ENCODE measurements at regions not wholly inside any gene's neighbourhood (a gene's known extent, or its start where the extent isn't known, plus 50 kb on each side); places are given as distances from the start of the nearest gene placed in this dataset.

GRCh38 chr13:30026909-30027308 lies 176.5 kb upstream of the UBL3 start:
- no peak for DNase-seq (ENCODE audit: low read depth)
- TF ChIP-seq, protein P1, sequence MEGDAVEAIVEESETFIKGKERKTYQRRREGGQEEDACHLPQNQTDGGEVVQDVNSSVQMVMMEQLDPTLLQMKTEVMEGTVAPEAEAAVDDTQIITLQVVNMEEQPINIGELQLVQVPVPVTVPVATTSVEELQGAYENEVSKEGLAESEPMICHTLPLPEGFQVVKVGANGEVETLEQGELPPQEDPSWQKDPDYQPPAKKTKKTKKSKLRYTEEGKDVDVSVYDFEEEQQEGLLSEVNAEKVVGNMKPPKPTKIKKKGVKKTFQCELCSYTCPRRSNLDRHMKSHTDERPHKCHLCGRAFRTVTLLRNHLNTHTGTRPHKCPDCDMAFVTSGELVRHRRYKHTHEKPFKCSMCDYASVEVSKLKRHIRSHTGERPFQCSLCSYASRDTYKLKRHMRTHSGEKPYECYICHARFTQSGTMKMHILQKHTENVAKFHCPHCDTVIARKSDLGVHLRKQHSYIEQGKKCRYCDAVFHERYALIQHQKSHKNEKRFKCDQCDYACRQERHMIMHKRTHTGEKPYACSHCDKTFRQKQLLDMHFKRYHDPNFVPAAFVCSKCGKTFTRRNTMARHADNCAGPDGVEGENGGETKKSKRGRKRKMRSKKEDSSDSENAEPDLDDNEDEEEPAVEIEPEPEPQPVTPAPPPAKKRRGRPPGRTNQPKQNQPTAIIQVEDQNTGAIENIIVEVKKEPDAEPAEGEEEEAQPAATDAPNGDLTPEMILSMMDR (conservative IDR thresholded peaks at IDR 0.05; ENCODE audit: control insufficient read depth, insufficient read depth, low read depth, low read length), result no peak
- no peak overlapping the region for H3K4me3 ChIP-seq (ENCODE audit: control insufficient read depth, low read depth, low read length)

GRCh38 chr13:30026093-30026492 lies 175.7 kb upstream of the UBL3 start:
- no peak overlapping the region for H3K4me3 ChIP-seq (ENCODE audit: control insufficient read depth, low read depth, low read length)
- TF ChIP-seq, protein P1 (conservative IDR thresholded peaks at IDR 0.05; ENCODE audit: control insufficient read depth, insufficient read depth, low read depth, low read length), result no peak
- peak; percentile 99 for DNase-seq (ENCODE audit: low read depth)

DNA sequence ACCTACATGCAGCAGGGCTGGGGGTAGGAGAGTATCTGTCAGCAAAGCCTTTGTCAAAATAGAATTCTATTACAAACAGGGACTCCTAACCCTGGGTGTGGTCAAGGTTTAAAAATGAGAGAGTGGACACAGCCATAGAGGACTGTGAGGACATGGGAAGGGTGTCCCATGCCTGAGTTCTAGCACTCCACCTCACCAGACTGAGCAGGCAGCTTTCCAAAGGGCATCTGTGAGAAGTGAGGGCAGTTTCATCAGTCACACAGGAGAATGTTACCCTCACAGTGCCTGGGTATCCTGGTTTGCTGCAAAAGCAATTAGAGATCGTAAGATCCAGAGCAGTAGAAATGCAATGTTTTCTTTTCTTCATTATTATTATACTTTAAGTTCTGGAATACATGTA lies 174.9 kb upstream of the UBL3 start:
- TF ChIP-seq, protein P1 (conservative IDR thresholded peaks at IDR 0.05; ENCODE audit: control insufficient read depth, insufficient read depth, low read depth, low read length), result no peak

DNA sequence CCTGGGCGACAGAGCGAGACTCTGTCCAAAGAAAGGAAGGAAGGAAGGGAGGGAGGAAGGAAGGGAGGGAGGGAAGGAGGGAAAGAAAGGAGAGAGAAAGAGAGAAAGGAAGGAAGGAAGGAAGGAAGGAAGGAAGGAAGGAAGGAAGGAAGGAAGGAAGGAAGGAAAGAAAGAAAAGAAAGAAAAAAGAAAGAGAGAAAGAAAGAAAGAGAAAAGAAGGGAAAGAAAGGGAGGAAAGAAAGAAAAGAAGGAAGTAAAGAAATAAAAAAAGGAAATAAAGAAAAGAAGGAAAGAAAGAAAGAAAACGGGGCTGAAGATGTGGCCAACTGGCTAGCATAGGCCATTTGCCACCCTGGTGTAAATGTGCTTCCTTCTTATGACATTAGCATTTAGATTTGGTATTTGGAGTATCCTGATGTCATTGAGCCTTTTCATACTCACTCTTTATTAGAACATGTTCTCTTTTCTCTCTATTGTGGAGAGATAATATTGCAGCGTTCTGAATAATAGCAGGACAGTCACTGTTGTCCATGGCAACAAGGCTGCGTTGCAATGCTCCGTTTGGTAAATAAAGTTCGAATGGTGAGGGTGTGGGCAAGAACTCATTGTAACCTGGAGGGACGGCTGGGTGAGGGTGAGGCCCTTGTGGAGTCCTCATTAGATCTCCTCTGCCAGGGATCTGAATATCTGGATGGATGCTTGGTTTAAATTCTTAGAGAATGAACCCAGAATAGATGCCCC lies 173.9 kb upstream of the UBL3 start:
- TF ChIP-seq, protein P1 (conservative IDR thresholded peaks at IDR 0.05; ENCODE audit: control insufficient read depth, insufficient read depth, low read depth, low read length), result no peak

More for the DNA sequence above, 174.9 kb upstream of the UBL3 start:
- DNase-seq (ENCODE audit: low read depth), result no peak
- H3K4me3 ChIP-seq (ENCODE audit: control insufficient read depth, low read depth, low read length), result no peak overlapping the region

DNA sequence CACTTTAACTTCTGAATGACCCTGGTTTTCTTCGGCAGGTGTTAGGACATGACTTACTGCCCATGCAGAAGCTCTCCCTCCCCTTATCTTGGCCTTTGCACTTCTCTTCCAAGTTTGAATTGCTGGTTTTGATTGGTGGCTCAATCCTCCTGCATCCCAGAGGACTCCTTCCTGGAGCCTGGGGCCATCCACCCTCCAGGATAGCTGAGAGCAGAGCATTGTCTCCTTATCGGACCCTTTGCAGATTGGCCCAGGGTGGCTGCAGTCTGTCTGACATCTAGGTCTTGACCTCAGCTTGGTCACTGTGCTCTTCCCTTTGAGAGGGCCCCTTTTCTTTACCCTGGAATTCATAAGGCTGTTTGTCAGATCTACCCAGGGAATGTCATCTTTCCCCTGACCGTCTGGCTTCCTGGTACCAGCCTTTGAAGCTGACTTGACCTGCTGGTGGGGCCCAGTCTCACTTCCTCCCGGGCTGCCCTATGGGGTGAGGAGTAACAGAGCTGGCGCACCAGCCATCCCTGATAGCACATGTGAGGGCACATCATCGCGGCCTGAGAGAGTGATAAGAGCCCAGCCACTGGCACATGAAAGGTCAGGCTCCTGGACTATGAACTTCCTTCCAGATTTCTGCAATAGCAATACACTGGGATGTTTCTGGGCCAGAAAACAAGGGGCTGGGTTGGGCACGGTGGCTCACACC lies 172.9 kb upstream of the UBL3 start:
- no peak overlapping the region for H3K4me3 ChIP-seq (ENCODE audit: control insufficient read depth, low read depth, low read length)
- no peak for DNase-seq (ENCODE audit: low read depth)
- TF ChIP-seq, protein P1 (conservative IDR thresholded peaks at IDR 0.05; ENCODE audit: control insufficient read depth, insufficient read depth, low read depth, low read length), result no peak

More for the DNA sequence above, 173.9 kb upstream of the UBL3 start:
- no peak for DNase-seq (ENCODE audit: low read depth)
- H3K4me3 ChIP-seq (ENCODE audit: control insufficient read depth, low read depth, low read length), result no peak overlapping the region

DNA sequence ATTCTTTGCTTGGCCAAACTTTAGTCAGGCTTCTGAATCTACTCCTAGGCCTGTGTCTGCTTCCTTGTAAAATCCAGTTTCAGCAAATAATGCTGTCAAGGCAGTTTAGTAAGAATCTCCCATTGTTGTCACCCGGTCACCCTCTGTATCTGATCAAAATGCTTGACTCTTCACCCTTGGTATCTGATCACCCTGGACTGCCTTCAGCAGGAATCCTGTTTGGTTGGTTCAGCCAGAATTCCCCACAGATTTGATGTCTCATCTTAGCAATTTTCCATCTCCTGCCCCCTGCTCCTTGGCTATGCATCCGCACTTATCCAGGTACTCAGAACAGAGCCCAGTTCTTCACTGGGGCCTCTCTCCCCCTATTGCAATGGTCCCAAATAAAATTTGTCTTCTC lies 172.4 kb upstream of the UBL3 start:
- no peak overlapping the region for H3K4me3 ChIP-seq (ENCODE audit: control insufficient read depth, low read depth, low read length)
- TF ChIP-seq, protein P1 (conservative IDR thresholded peaks at IDR 0.05; ENCODE audit: control insufficient read depth, insufficient read depth, low read depth, low read length), result no peak
- no peak for DNase-seq (ENCODE audit: low read depth)
